ENCODE measurements at regions not wholly inside any gene's neighbourhood (a gene's known extent, or its start where the extent isn't known, plus 50 kb on each side); places are given as distances from the start of the nearest gene placed in this dataset.

GRCh38 chr18:42292654-42293053, 337.6 kb downstream of the PIK3C3 start:
- H3K27me3 ChIP-seq: no peaks in the 10 kb centered on the region
- DNase-seq: no peak
- peaks cover 0 to 5% (median 1%) of the 10 kb centered on the region in 12 donors for H3K4me1 ChIP-seq
- H3K27ac ChIP-seq: no peak overlapping the region
- no peak for TF ChIP-seq POLR2A (IDR thresholded peaks at IDR 0.05)
- TF ChIP-seq CTCF (IDR thresholded peaks at IDR 0.05): no peak
- H3K9me3 ChIP-seq: peaks cover 0 to 6% (median 0%) of the 10 kb centered on the region in 12 donors
- ATAC-seq: no peak
- H3K36me3 ChIP-seq: no peaks in the 10 kb centered on the region
- intact Hi-C loops (cut with DNase I): loop anchor here in 7 of 10 donors (10.0 kb wide), 4 partner anchors 178 to 1272 kb away; partner anchors contain the start of gene SYT4 (in 1 of the 7)
- no peak overlapping the region for H3K4me3 ChIP-seq
- WGBS, 4 donors: 84 to 90% (median 89%) methylated on average over 2 of the region's 2 CpGs

GRCh38 chr18:42296192-42296591, 341.2 kb downstream of the PIK3C3 start:
- Histone ChIP-seq H3K9me3 (peaks cover 0 to 6% (median 0%) of the 10 kb centered on the region in 12 donors), H3K4me1 (peaks cover 0 to 5% (median 0%) of the 10 kb centered on the region in 12 donors), H3K36me3 (no peaks in the 10 kb centered on the region), H3K4me3 (no peak overlapping the region), H3K27ac (no peak overlapping the region), H3K27me3 (no peaks in the 10 kb centered on the region)
- TF ChIP-seq POLR2A (IDR thresholded peaks at IDR 0.05) (no peak), CTCF (IDR thresholded peaks at IDR 0.05) (no peak)
- ATAC-seq (no peak), DNase-seq (no peak)
- 95 to 100% (median 98%) methylated on average over 1 of the region's 1 CpG for WGBS, 4 donors
- intact Hi-C loops (cut with DNase I): loop anchor here in 8 of 10 donors (5.0 to 10.0 kb wide), 6 partner anchors 181 to 1269 kb away; partner anchors contain the start of gene SYT4 (in 1 of the 8)

GRCh38 chr18:42296723-42297122, 341.7 kb downstream of the PIK3C3 start:
- no peak overlapping the region for H3K4me3 ChIP-seq
- intact Hi-C loops (cut with DNase I): loop anchor here in 8 of 10 donors (5.0 to 10.0 kb wide), 6 partner anchors 182 to 1268 kb away; partner anchors contain the start of gene SYT4 (in 1 of the 8)
- no peaks in the 10 kb centered on the region for H3K27me3 ChIP-seq
- H3K4me1 ChIP-seq: peaks cover 0 to 3% (median 0%) of the 10 kb centered on the region in 12 donors
- no peak for ATAC-seq
- DNase-seq: no peak
- TF ChIP-seq POLR2A (IDR thresholded peaks at IDR 0.05) (no peak), CTCF (IDR thresholded peaks at IDR 0.05) (no peak)
- H3K36me3 ChIP-seq: no peaks in the 10 kb centered on the region
- no peak overlapping the region for H3K27ac ChIP-seq
- peaks cover 0 to 6% (median 0%) of the 10 kb centered on the region in 12 donors for H3K9me3 ChIP-seq

GRCh38 chr18:42298759-42299675, 344.0 kb downstream of the PIK3C3 start:
- no peaks in the 10 kb centered on the region for H3K36me3 ChIP-seq
- ATAC-seq: peak; percentile 20 to 94 (median 82)
- TF ChIP-seq CTCF (IDR thresholded peaks at IDR 0.05) (peak; percentile 83 to 96 (median 90)), POLR2A (IDR thresholded peaks at IDR 0.05) (no peak)
- intact Hi-C loops (cut with DNase I): loop anchor here in 9 of 10 donors (2.0 to 10.0 kb wide), 8 partner anchors 184 to 1266 kb away; partner anchors contain the start of gene SYT4 (in 1 of the 9)
- H3K27me3 ChIP-seq: no peaks in the 10 kb centered on the region
- 33 to 39% (median 35%) methylated on average over 15 of the region's 15 CpGs for WGBS, 4 donors
- peaks cover 0 to 3% (median 0%) of the 10 kb centered on the region in 12 donors for H3K4me1 ChIP-seq
- no peaks in the 10 kb centered on the region for H3K9me3 ChIP-seq
- H3K4me3 ChIP-seq: peak overlapping the region in 11 of 12 donors; percentile 1 to 43 (median 19)
- H3K27ac ChIP-seq: peak overlapping the region in 6 of 12 donors; percentile 9 to 40 (median 27)
- DNase-seq: peak in 4 of 5 donors; percentile 54 to 58 (median 57)

All from heart left ventricle (tissue), 16 donors.